Neural cell (in vitro differentiated cells): ENCODE measurements at regions not wholly inside any gene's neighbourhood (a gene's known extent, or its start where the extent isn't known, plus 50 kb on each side); places are given as distances from the start of the nearest gene placed in this dataset.

ENCODE experiments used
- H2AFZ ChIP-seq: fragments of 200-600, 300-800 bp; sonication (generic), shearing (Covaris generic); 2 replicates; pipeline ENCODE4 v1.6.0; 2014; ENCODE audit warnings: low read depth, mild to moderate bottlenecking, antibody characterized with exemption, low read length, moderate library complexity
- H3F3A ChIP-seq: fragments of 200-600 bp; shearing (Covaris generic); 2 replicates; pipeline ENCODE4 v1.6.1; 2016; ENCODE audit warnings: mild to moderate bottlenecking, moderate library complexity, mixed read lengths, antibody characterized with exemption, low read length; ENCODE audit not compliant: insufficient read depth, poor library complexity, severe bottlenecking
- H3K27ac ChIP-seq: fragments of 200-600, 300-800 bp; sonication (generic), shearing (Covaris generic); 2 replicates; pipeline ENCODE4 v1.5.1; 2014; ENCODE audit warnings: mild to moderate bottlenecking, low read length, moderate library complexity
- H3K27me3 ChIP-seq: fragments of 300-800, 200-600 bp; sonication (generic), shearing (Covaris generic); 2 replicates; pipeline ENCODE4 v1.6.0; 2014; ENCODE audit warnings: mild to moderate bottlenecking, low read depth, low read length, moderate library complexity; ENCODE audit not compliant: insufficient read depth
- H3K36me3 ChIP-seq: fragments of 300-800, 200-600 bp; sonication (generic), shearing (Covaris generic); 2 replicates; pipeline ENCODE4 v1.5.1; 2014; ENCODE audit warnings: mild to moderate bottlenecking, antibody characterized with exemption, low read length, moderate library complexity; ENCODE audit not compliant: insufficient read depth
- H3K4me2 ChIP-seq: fragments of 300-800, 200-600 bp; sonication (generic), shearing (Covaris generic); 2 replicates; pipeline ENCODE4 v1.6.0; 2014; ENCODE audit warnings: mild to moderate bottlenecking, low read length
- H3K4me3 ChIP-seq: fragments of 300-800, 200-600 bp; sonication (generic), shearing (Covaris generic); 2 replicates; pipeline ENCODE4 v1.5.1; 2014; ENCODE audit warnings: mild to moderate bottlenecking, low read length, moderate library complexity
- H3K79me2 ChIP-seq: fragments of 200-600 bp; shearing (Covaris generic); replicated peaks from 2 replicates; pipeline ENCODE4 v1.6.0; 2014; ENCODE audit warnings: mild to moderate bottlenecking, low read length, moderate library complexity; ENCODE audit not compliant: insufficient read depth
- H3K9ac ChIP-seq: fragments of 300-800, 200-600 bp; sonication (generic), shearing (Covaris generic); 2 replicates; pipeline ENCODE4 v1.6.1; 2016; ENCODE audit warnings: mild to moderate bottlenecking, low read length, mixed read lengths
- H3K9me2 ChIP-seq: fragments of 200-600 bp; shearing (Covaris generic); 2 replicates; pipeline ENCODE4 v1.6.1; 2016; ENCODE audit warnings: mild to moderate bottlenecking, low read length, mixed read lengths; ENCODE audit not compliant: insufficient read depth
- H3K9me3 ChIP-seq: fragments of 200-600, 300-800 bp; sonication (generic), shearing (Covaris generic); 2 replicates; pipeline ENCODE4 v1.6.1; 2016; ENCODE audit warnings: mild to moderate bottlenecking, mixed run types, low read length, moderate library complexity, mixed read lengths
- H4K20me1 ChIP-seq: fragments of 200-600 bp; shearing (Covaris generic); 2 replicates; pipeline ENCODE4 v1.6.1; 2016; ENCODE audit warnings: mild to moderate bottlenecking, mixed run types; ENCODE audit not compliant: insufficient read depth
- CTCF ChIP-seq: fragments of 450-650 bp; IDR thresholded peaks from 2 replicates; pipeline ENCODE4 v1.5.1; 2014; ENCODE audit warnings: antibody characterized with exemption, mild to moderate bottlenecking, moderate library complexity; ENCODE audit not compliant: poor library complexity, severe bottlenecking
- EP300 ChIP-seq: fragments of 450-650 bp; conservative IDR thresholded peaks from 2 replicates; pipeline ENCODE4 v1.6.1; 2014; ENCODE audit warnings: antibody characterized with exemption, mild to moderate bottlenecking, moderate library complexity; ENCODE audit not compliant: poor library complexity, severe bottlenecking
- EZH2 ChIP-seq: fragments of 200-600, 300-800 bp; shearing (Covaris generic), sonication (generic); IDR thresholded peaks from 2 replicates; pipeline ENCODE4 v1.6.1; 2014; ENCODE audit warnings: antibody characterized with exemption, low read length, borderline replicate concordance, mild to moderate bottlenecking; ENCODE audit not compliant: insufficient read depth, poor library complexity, severe bottlenecking
- MXI1 ChIP-seq: fragments of 450-650 bp; conservative IDR thresholded peaks from 2 replicates; pipeline ENCODE4 v1.6.1; 2014; ENCODE audit warnings: antibody characterized with exemption, mild to moderate bottlenecking; ENCODE audit not compliant: poor library complexity, severe bottlenecking
- POLR2AphosphoS5 ChIP-seq: IDR thresholded peaks from 2 replicates; pipeline ENCODE4 v1.6.1; 2012
- RAD21 ChIP-seq: fragments of 450-650 bp; conservative IDR thresholded peaks from 2 replicates; pipeline ENCODE4 v1.6.1; 2014; ENCODE audit warnings: antibody characterized with exemption, mild to moderate bottlenecking, moderate library complexity
- REST ChIP-seq: IDR thresholded peaks from 2 replicates; pipeline ENCODE4 v1.6.1; 2012; ENCODE audit warnings: borderline replicate concordance
- SMC3 ChIP-seq: fragments of 450-650 bp; conservative IDR thresholded peaks from 2 replicates; pipeline ENCODE4 v1.6.1; 2014; ENCODE audit warnings: antibody characterized with exemption, mild to moderate bottlenecking, moderate library complexity; ENCODE audit not compliant: poor library complexity
- TAF1 ChIP-seq: IDR thresholded peaks from 2 replicates; pipeline ENCODE4 v1.6.1; 2012; ENCODE audit warnings: low read depth

- Histone ChIP-seq H4K20me1 (no peaks in the 10 kb centered on the region), H3K4me2 (no peak overlapping the region), H3K27ac (no peak overlapping the region), H3K9ac (no peak overlapping the region), H3F3A (no peaks in the 10 kb centered on the region), H2AFZ (no peak overlapping the region), H3K36me3 (no peaks in the 10 kb centered on the region), H3K79me2 (no peaks in the 10 kb centered on the region), H3K9me2 (no peaks in the 10 kb centered on the region), H3K4me3 (no peak overlapping the region), H3K9me3 (peaks cover 9% of the 10 kb centered on the region), H3K27me3 (no peaks in the 10 kb centered on the region)
- no peak for TF ChIP-seq RAD21
- TF ChIP-seq EZH2 = no peak
- TF ChIP-seq EP300 = no peak
- TF ChIP-seq MXI1 = no peak
- no peak for TF ChIP-seq SMC3
- no peak for TF ChIP-seq CTCF
- no peak for TF ChIP-seq REST
- no peak for TF ChIP-seq POLR2AphosphoS5
- no peak for TF ChIP-seq TAF1
These were observed 95.1 kb upstream of the GPC1 start for GRCh38 chr2:240340361-240340761.

DNA sequence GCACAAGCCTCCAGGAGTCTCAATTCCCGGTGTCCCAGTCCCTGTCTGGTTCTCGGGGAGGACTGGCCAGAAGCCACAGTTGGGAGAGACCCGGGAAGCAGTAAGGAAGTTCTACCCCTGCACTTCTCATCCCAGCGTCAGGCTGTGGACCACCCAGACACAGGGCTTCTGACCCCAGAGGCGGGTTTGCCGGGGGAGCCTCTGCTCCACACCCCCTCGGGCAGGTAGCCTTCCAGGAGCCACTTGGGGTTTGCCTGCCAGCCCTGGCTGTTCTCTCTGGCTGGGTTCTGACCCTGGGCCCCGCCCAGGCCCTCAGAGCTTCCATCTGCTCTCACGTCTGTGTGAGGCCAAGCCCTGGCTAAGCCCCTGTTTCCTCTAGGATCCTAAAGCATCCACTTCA, 94.4 kb upstream of the GPC1 start:
- TF ChIP-seq REST (no peak), POLR2AphosphoS5 (no peak), RAD21 (no peak), SMC3 (no peak), EZH2 (no peak), TAF1 (no peak), MXI1 (no peak), EP300 (no peak), CTCF (no peak)
- Histone ChIP-seq H3K27ac (no peak overlapping the region), H4K20me1 (no peaks in the 10 kb centered on the region), H2AFZ (no peak overlapping the region), H3K79me2 (no peaks in the 10 kb centered on the region), H3K27me3 (no peaks in the 10 kb centered on the region), H3K9ac (no peak overlapping the region), H3K4me2 (no peak overlapping the region), H3F3A (no peaks in the 10 kb centered on the region), H3K9me2 (no peaks in the 10 kb centered on the region), H3K4me3 (no peak overlapping the region), H3K36me3 (no peaks in the 10 kb centered on the region), H3K9me3 (peaks cover 9% of the 10 kb centered on the region)
